Panc1 (cell line): ENCODE measurements at regions not wholly inside any gene's neighbourhood (a gene's known extent, or its start where the extent isn't known, plus 50 kb on each side); places are given as distances from the start of the nearest gene placed in this dataset.

ENCODE experiments used
- ATAC-seq: fragments of 200-7000 bp; cut with Tn5 transposase; 2 replicates; pipeline ENCODE4 v1.9.1; 2020; ENCODE audit warnings: mild to moderate bottlenecking, moderate library complexity
- BruUV-seq: library from RNA; stranded (reverse); fragments of 400-500 nt; replicated peaks from 2 replicates; lab custom pipeline; 2021; lab: Mats Ljungman, UMichigan
- CTCF ChIA-PET: fragments of 300-600 bp; sonication (Branson Sonifier 250); formaldehyde crosslinking; loops from one replicate; lab custom pipeline; 2022; ENCODE audit warnings: antibody characterized with exemption; lab: Charles Lee
- POLR2A ChIA-PET: fragments of 300-600 bp; sonication (Branson Sonifier 250); formaldehyde crosslinking; loops from one replicate; lab custom pipeline; 2022; ENCODE audit warnings: antibody characterized with exemption; lab: Charles Lee
- DNase-seq: peaks from one replicate; pipeline ENCODE4 v3.0.0-alpha.2; 2010; ENCODE audit warnings: low read depth, low spot score
- H3K27ac ChIP-seq: 2 replicates; pipeline ENCODE4 v1.5.1; 2011; ENCODE audit warnings: mild to moderate bottlenecking, low read length, inconsistent platforms
- H3K27me3 ChIP-seq: fragments of 200-500 bp; sonication (Bioruptor generic); 2 replicates; pipeline ENCODE4 v1.6.0; 2014; ENCODE audit warnings: low read length, inconsistent platforms; ENCODE audit not compliant: control insufficient read depth, insufficient read depth
- H3K36me3 ChIP-seq: fragments of 200-500 bp; sonication (Bioruptor generic); 2 replicates; pipeline ENCODE4 v1.5.1; 2014; ENCODE audit warnings: inconsistent platforms, mild to moderate bottlenecking, low read length, moderate library complexity; ENCODE audit not compliant: control insufficient read depth, insufficient read depth
- H3K4me1 ChIP-seq: 2 replicates; pipeline ENCODE4 v1.5.1; 2011; ENCODE audit warnings: inconsistent platforms, mild to moderate bottlenecking, low read length, moderate library complexity; ENCODE audit not compliant: control insufficient read depth, insufficient read depth
- H3K4me3 ChIP-seq, 2 experiments: 2 replicates each; pipeline ENCODE4 v1.5.1; 2011 to 2012; ENCODE audit warnings: low read depth in 2 of 2, low read length in 2 of 2, mild to moderate bottlenecking in 2 of 2, inconsistent platforms in 1 of 2, moderate library complexity in 1 of 2
- H3K9me3 ChIP-seq: fragments of 200-500 bp; sonication (Bioruptor generic); 2 replicates; pipeline ENCODE4 v1.5.1; 2014; ENCODE audit warnings: low read depth, mild to moderate bottlenecking, inconsistent platforms, low read length, moderate library complexity; ENCODE audit not compliant: control insufficient read depth, insufficient read depth
- CTCF ChIP-seq: fragments of 450-650 bp; IDR thresholded peaks from 2 replicates; pipeline ENCODE4 v1.5.1; 2017; ENCODE audit warnings: mild to moderate bottlenecking
- POLR2AphosphoS5 ChIP-seq: IDR thresholded peaks from 2 replicates; pipeline ENCODE4 v1.6.1; 2012; ENCODE audit warnings: mild to moderate bottlenecking, low read depth, low read length, moderate library complexity
- REST ChIP-seq, 2 experiments: IDR thresholded peaks; 2 replicates each; pipeline ENCODE4 v1.6.1; 2011 to 2012; ENCODE audit warnings: low read depth in 2 of 2, control low read depth in 1 of 2, low read length in 1 of 2, mild to moderate bottlenecking in 1 of 2, moderate library complexity in 1 of 2; ENCODE audit not compliant: insufficient read depth in 1 of 2
- SIN3A ChIP-seq: IDR thresholded peaks from 2 replicates; pipeline ENCODE4 v1.6.1; 2012; ENCODE audit warnings: low read depth, mild to moderate bottlenecking, low read length, moderate library complexity, borderline replicate concordance; ENCODE audit not compliant: insufficient read depth
- TCF7L2 ChIP-seq: IDR thresholded peaks from 2 replicates; pipeline ENCODE4 v1.6.1; 2011; ENCODE audit warnings: mild to moderate bottlenecking, low read depth, low read length, inconsistent platforms
- in situ Hi-C: cut with HindIII; loops from 2 replicates; pipeline ENCODE4 v1.10.0; 2016; ENCODE audit warnings: low sequenced_read_pairs, low pct_unique_long_range_greater_than_20kb
- intact Hi-C: fragments of 100-400 bp; cut with micrococcal nuclease; formaldehyde crosslinking; loops from one replicate; pipeline ENCODE4 v1.10.0; 2022; ENCODE audit not compliant: unreplicated experiment

- Histone ChIP-seq H3K27ac (no peak overlapping the region), H3K36me3 (no peaks in the 10 kb centered on the region), H3K4me1 (no peaks in the 10 kb centered on the region), H3K9me3 (no peaks in the 10 kb centered on the region), H3K27me3 (no peaks in the 10 kb centered on the region), H3K4me3 (no peak overlapping the region)
- DNase-seq (no peak), ATAC-seq (no peak)
- TF ChIP-seq TCF7L2 (no peak), CTCF (no peak), POLR2AphosphoS5 (no peak), SIN3A (no peak), REST (IDR thresholded peaks at IDR 0.05; ENCODE audit: insufficient read depth in 1 of 2, low read depth in 2 of 2, low read length in 1 of 2) (no peak)
- intact Hi-C loops (no loop called here), in situ Hi-C loops (no loop called here)
- no TSS peak for BruUV-seq
- POLR2A ChIA-PET, result interaction anchor here (0.6 kb wide), 1 partner anchor 154 kb away, joined by 4 read pairs; no protein-coding TSS in a partner anchor
- CTCF ChIA-PET, result no interaction called here
These were observed 155.2 kb downstream of the CEBPB start for GRCh38 chr20:50345712-50346373.

GRCh38 chr20:50346374-50347283, 156.0 kb downstream of the CEBPB start:
- no TSS peak for BruUV-seq
- Histone ChIP-seq H3K36me3 (no peaks in the 10 kb centered on the region), H3K27ac (no peak overlapping the region), H3K27me3 (no peaks in the 10 kb centered on the region), H3K4me1 (no peaks in the 10 kb centered on the region), H3K9me3 (no peaks in the 10 kb centered on the region), H3K4me3 (no peak overlapping the region)
- ChIA-PET CTCF (interaction anchor here (0.6 kb wide), 2 partner anchors 159 to 233 kb away, joined by 3 to 4 read pairs; no protein-coding TSS in a partner anchor), POLR2A (no interaction called here)
- DNase-seq, result no peak
- TF ChIP-seq CTCF, result no peak
- TF ChIP-seq POLR2AphosphoS5, result no peak
- TF ChIP-seq TCF7L2, result no peak
- TF ChIP-seq REST (IDR thresholded peaks at IDR 0.05; ENCODE audit: insufficient read depth in 1 of 2, low read depth in 2 of 2, low read length in 1 of 2), result no peak
- TF ChIP-seq SIN3A, result no peak
- ATAC-seq, result peak; percentile 52
- intact Hi-C loops (no loop called here), in situ Hi-C loops (no loop called here)
